HG03280 (cell line): ENCODE measurements at regions not wholly inside any gene's neighbourhood (a gene's known extent, or its start where the extent isn't known, plus 50 kb on each side); places are given as distances from the start of the nearest gene placed in this dataset.

Experiments
- ATAC-seq: cut with Tn5 transposase; IDR thresholded peaks from one replicate; pipeline ENCODE4 v1.9.1; 2021; ENCODE audit warnings: mild to moderate bottlenecking, moderate library complexity; ENCODE audit not compliant: unreplicated experiment

- ATAC-seq = no peak
These were observed 1238.5 kb downstream of the SLC16A7 start for GRCh38 chr12:60834372-60834771.

GRCh38 chr12:60834806-60835205 is 1239.0 kb downstream of the SLC16A7 start:
- ATAC-seq = no peak

- ATAC-seq = no peak
These were observed 1240.8 kb downstream of the SLC16A7 start for GRCh38 chr12:60836651-60837050.

GRCh38 chr12:60842181-60842580 is 1246.4 kb downstream of the SLC16A7 start:
- ATAC-seq = no peak

GRCh38 chr12:60844101-60844500 is 1248.3 kb downstream of the SLC16A7 start:
- ATAC-seq = no peak

GRCh38 chr12:60844875-60845274 is 1249.0 kb downstream of the SLC16A7 start:
- ATAC-seq = no peak

GRCh38 chr12:60845696-60846095 is 1249.9 kb downstream of the SLC16A7 start:
- ATAC-seq = no peak

GRCh38 chr12:60847281-60847680 is 1251.5 kb downstream of the SLC16A7 start:
- no peak for ATAC-seq

- ATAC-seq = no peak
These were observed 1253.9 kb downstream of the SLC16A7 start for GRCh38 chr12:60849723-60850122.

GRCh38 chr12:60853407-60853806 is 1257.6 kb downstream of the SLC16A7 start:
- ATAC-seq = no peak

- ATAC-seq = no peak
These were observed 1267.6 kb downstream of the SLC16A7 start for GRCh38 chr12:60863421-60863820.

GRCh38 chr12:60872219-60872618 is 1276.4 kb downstream of the SLC16A7 start:
- no peak for ATAC-seq

- no peak for ATAC-seq
These were observed 1277.3 kb downstream of the SLC16A7 start for GRCh38 chr12:60872850-60873713.

GRCh38 chr12:60874091-60874490 is 1278.3 kb downstream of the SLC16A7 start:
- ATAC-seq = no peak

- no peak for ATAC-seq
These were observed 1325.1 kb downstream of the SLC16A7 start for GRCh38 chr12:60920841-60921495.

- ATAC-seq = no peak
These were observed 1325.7 kb downstream of the SLC16A7 start for GRCh38 chr12:60921541-60921940.

GRCh38 chr12:60926256-60926655 is 1330.4 kb downstream of the SLC16A7 start:
- ATAC-seq = no peak

GRCh38 chr12:60930151-60930550 is 1330.1 kb upstream of the USP15 start:
- no peak for ATAC-seq

- no peak for ATAC-seq
These were observed 1324.0 kb upstream of the USP15 start for GRCh38 chr12:60935981-60936761.

- ATAC-seq = no peak
These were observed 1312.7 kb upstream of the USP15 start for GRCh38 chr12:60947533-60947932.

- ATAC-seq = no peak
These were observed 1293.1 kb upstream of the USP15 start for GRCh38 chr12:60967128-60967527.
